ENCODE measurements at regions not wholly inside any gene's neighbourhood (a gene's known extent, or its start where the extent isn't known, plus 50 kb on each side); places are given as distances from the start of the nearest gene placed in this dataset.

- TF ChIP-seq CTCF (conservative IDR thresholded peaks at IDR 0.05; ENCODE audit: low read length), result no peak
- no peak for TF ChIP-seq EZH2phosphoT487 (IDR thresholded peaks at IDR 0.05; ENCODE audit: borderline replicate concordance, low read depth, low read length)
These were observed 80.5 kb upstream of the RPH3A start for GRCh38 chr12:112711026-112711425.
